ENCODE measurements at regions not wholly inside any gene's neighbourhood (a gene's known extent, or its start where the extent isn't known, plus 50 kb on each side); places are given as distances from the start of the nearest gene placed in this dataset.

DNA sequence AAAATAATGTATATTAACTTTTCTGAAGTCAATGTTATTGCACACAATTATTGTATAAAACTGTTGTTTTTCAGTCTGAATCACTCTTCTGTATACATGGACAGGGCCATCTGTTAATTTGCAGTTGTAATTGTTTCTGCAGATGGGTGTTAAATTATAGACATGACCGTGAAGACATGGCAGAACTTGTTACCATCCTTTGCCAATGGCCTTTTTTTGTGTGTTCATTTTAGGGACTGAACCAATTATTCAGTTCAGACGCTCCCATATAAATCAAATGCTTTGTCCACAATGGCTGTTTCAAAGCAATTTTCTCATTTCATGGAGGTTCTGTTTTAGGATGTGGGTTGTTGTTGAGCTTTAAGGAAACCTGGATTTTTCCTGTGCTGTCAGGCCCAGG lies 533.7 kb downstream of the DOK5 start:
- TF ChIP-seq POLR2A (IDR thresholded peaks at IDR 0.05) (no peak), EP300 (IDR thresholded peaks at IDR 0.05) (no peak), POLR2AphosphoS5 (IDR thresholded peaks at IDR 0.05) (no peak)
- TF ChIP-seq, protein P1, sequence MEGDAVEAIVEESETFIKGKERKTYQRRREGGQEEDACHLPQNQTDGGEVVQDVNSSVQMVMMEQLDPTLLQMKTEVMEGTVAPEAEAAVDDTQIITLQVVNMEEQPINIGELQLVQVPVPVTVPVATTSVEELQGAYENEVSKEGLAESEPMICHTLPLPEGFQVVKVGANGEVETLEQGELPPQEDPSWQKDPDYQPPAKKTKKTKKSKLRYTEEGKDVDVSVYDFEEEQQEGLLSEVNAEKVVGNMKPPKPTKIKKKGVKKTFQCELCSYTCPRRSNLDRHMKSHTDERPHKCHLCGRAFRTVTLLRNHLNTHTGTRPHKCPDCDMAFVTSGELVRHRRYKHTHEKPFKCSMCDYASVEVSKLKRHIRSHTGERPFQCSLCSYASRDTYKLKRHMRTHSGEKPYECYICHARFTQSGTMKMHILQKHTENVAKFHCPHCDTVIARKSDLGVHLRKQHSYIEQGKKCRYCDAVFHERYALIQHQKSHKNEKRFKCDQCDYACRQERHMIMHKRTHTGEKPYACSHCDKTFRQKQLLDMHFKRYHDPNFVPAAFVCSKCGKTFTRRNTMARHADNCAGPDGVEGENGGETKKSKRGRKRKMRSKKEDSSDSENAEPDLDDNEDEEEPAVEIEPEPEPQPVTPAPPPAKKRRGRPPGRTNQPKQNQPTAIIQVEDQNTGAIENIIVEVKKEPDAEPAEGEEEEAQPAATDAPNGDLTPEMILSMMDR (IDR thresholded peaks at IDR 0.05): no peak
